ENCODE measurements at regions not wholly inside any gene's neighbourhood (a gene's known extent, or its start where the extent isn't known, plus 50 kb on each side); places are given as distances from the start of the nearest gene placed in this dataset.

- Histone ChIP-seq H3K4me3 (ENCODE audit: low read length) (no peak overlapping the region), H3K27me3 (ENCODE audit: control insufficient read depth, low read length) (no peaks in the 10 kb centered on the region), H3K4me2 (ENCODE audit: low read length) (no peak overlapping the region), H3K9me2 (replicated peaks; ENCODE audit: control insufficient read depth, low read length) (no peaks in the 10 kb centered on the region), H4K20me1 (ENCODE audit: control insufficient read depth, insufficient read depth, low read depth, low read length) (no peaks in the 10 kb centered on the region), H3K9me3 (ENCODE audit: control insufficient read depth, insufficient read depth, low read length) (no peaks in the 10 kb centered on the region), H3K79me2 (ENCODE audit: control insufficient read depth, low read length) (no peaks in the 10 kb centered on the region), H3K27ac (ENCODE audit: low read depth, low read length) (no peak overlapping the region), H3K36me3 (ENCODE audit: control insufficient read depth, low read length) (no peaks in the 10 kb centered on the region), H3K4me1 (ENCODE audit: control insufficient read depth, low read length) (no peaks in the 10 kb centered on the region), H3F3A (ENCODE audit: control insufficient read depth, insufficient read depth) (no peaks in the 10 kb centered on the region)
- TF ChIP-seq CTCF (IDR thresholded peaks at IDR 0.05; ENCODE audit: low read depth, low read length, poor library complexity, severe bottlenecking) (no peak), EZH2phosphoT487 (IDR thresholded peaks at IDR 0.05; ENCODE audit: borderline replicate concordance, low read length) (no peak)
Measured at GRCh38 chr16:79843145-79843544, 242.6 kb upstream of the MAF start.

- Histone ChIP-seq H3K4me1 (ENCODE audit: control insufficient read depth, low read length) (no peaks in the 10 kb centered on the region), H3F3A (ENCODE audit: control insufficient read depth, insufficient read depth) (no peaks in the 10 kb centered on the region), H3K27ac (ENCODE audit: low read depth, low read length) (no peak overlapping the region), H3K27me3 (ENCODE audit: control insufficient read depth, low read length) (no peaks in the 10 kb centered on the region), H3K79me2 (ENCODE audit: control insufficient read depth, low read length) (no peaks in the 10 kb centered on the region), H3K4me2 (ENCODE audit: low read length) (no peak overlapping the region), H3K36me3 (ENCODE audit: control insufficient read depth, low read length) (no peaks in the 10 kb centered on the region), H3K4me3 (ENCODE audit: low read length) (no peak overlapping the region), H3K9me3 (ENCODE audit: control insufficient read depth, insufficient read depth, low read length) (no peaks in the 10 kb centered on the region), H3K9me2 (replicated peaks; ENCODE audit: control insufficient read depth, low read length) (no peaks in the 10 kb centered on the region), H4K20me1 (ENCODE audit: control insufficient read depth, insufficient read depth, low read depth, low read length) (no peaks in the 10 kb centered on the region)
- TF ChIP-seq CTCF (IDR thresholded peaks at IDR 0.05; ENCODE audit: low read depth, low read length, poor library complexity, severe bottlenecking) = no peak
- no peak for TF ChIP-seq EZH2phosphoT487 (IDR thresholded peaks at IDR 0.05; ENCODE audit: borderline replicate concordance, low read length)
Measured at GRCh38 chr16:79842197-79842596, 241.7 kb upstream of the MAF start.

- Histone ChIP-seq H3K36me3 (ENCODE audit: control insufficient read depth, low read length) (no peaks in the 10 kb centered on the region), H3K9me2 (replicated peaks; ENCODE audit: control insufficient read depth, low read length) (no peaks in the 10 kb centered on the region), H4K20me1 (ENCODE audit: control insufficient read depth, insufficient read depth, low read depth, low read length) (no peaks in the 10 kb centered on the region), H3K27ac (ENCODE audit: low read depth, low read length) (no peak overlapping the region), H3K4me1 (ENCODE audit: control insufficient read depth, low read length) (no peaks in the 10 kb centered on the region), H3K9me3 (ENCODE audit: control insufficient read depth, insufficient read depth, low read length) (no peaks in the 10 kb centered on the region), H3K27me3 (ENCODE audit: control insufficient read depth, low read length) (no peaks in the 10 kb centered on the region), H3K4me2 (ENCODE audit: low read length) (no peak overlapping the region), H3F3A (ENCODE audit: control insufficient read depth, insufficient read depth) (no peaks in the 10 kb centered on the region), H3K79me2 (ENCODE audit: control insufficient read depth, low read length) (no peaks in the 10 kb centered on the region), H3K4me3 (ENCODE audit: low read length) (no peak overlapping the region)
- TF ChIP-seq EZH2phosphoT487 (IDR thresholded peaks at IDR 0.05; ENCODE audit: borderline replicate concordance, low read length) (no peak), CTCF (IDR thresholded peaks at IDR 0.05; ENCODE audit: low read depth, low read length, poor library complexity, severe bottlenecking) (no peak)
Measured at GRCh38 chr16:79839466-79840341, 239.2 kb upstream of the MAF start.

All from DOHH2 (cell line).